Ramos (cell line): ENCODE measurements at regions not wholly inside any gene's neighbourhood (a gene's known extent, or its start where the extent isn't known, plus 50 kb on each side); places are given as distances from the start of the nearest gene placed in this dataset.

ENCODE experiments used
- in situ Hi-C: fragments of 300-500 bp; cut with MboI; formaldehyde crosslinking; loops from one replicate; pipeline ENCODE4 v1.14.3; 2022; ENCODE audit warnings: low sequenced_read_pairs; ENCODE audit not compliant: unreplicated experiment

- in situ Hi-C loops = no loop called here
These were observed 148.6 kb upstream of the PPP1R26 start for GRCh38 chr9:135330685-135331590.

GRCh38 chr9:135332516-135332915 lies 147.1 kb upstream of the PPP1R26 start:
- in situ Hi-C loops = no loop called here

GRCh38 chr9:135332979-135333748 lies 146.4 kb upstream of the PPP1R26 start:
- in situ Hi-C loops = no loop called here

- in situ Hi-C loops = no loop called here
These were observed 144.6 kb upstream of the PPP1R26 start for GRCh38 chr9:135334953-135335460.

GRCh38 chr9:135335691-135336181 lies 143.8 kb upstream of the PPP1R26 start:
- in situ Hi-C loops = no loop called here

GRCh38 chr9:135336722-135337527 lies 142.7 kb upstream of the PPP1R26 start:
- in situ Hi-C loops = no loop called here

- in situ Hi-C loops = no loop called here
These were observed 141.0 kb upstream of the PPP1R26 start for GRCh38 chr9:135338546-135338945.

GRCh38 chr9:135339378-135339973 lies 140.1 kb upstream of the PPP1R26 start:
- in situ Hi-C loops = no loop called here

- in situ Hi-C loops = loop anchor here (5.0 to 10.0 kb wide), 2 partner anchors 253 to 645 kb away; partner anchors contain the start of gene OLFM1
These were observed 139.4 kb upstream of the PPP1R26 start for GRCh38 chr9:135340143-135340655.

- in situ Hi-C loops = loop anchor here (5.0 to 10.0 kb wide), 2 partner anchors 254 to 646 kb away; partner anchors contain the start of gene OLFM1
These were observed 138.7 kb upstream of the PPP1R26 start for GRCh38 chr9:135340726-135341475.

GRCh38 chr9:135341612-135342169 lies 137.9 kb upstream of the PPP1R26 start:
- in situ Hi-C loops = loop anchor here (5.0 to 10.0 kb wide), 2 partner anchors 254 to 647 kb away; partner anchors contain the start of gene OLFM1

GRCh38 chr9:135342206-135343130 lies 137.1 kb upstream of the PPP1R26 start:
- in situ Hi-C loops = loop anchor here (5.0 to 10.0 kb wide), 2 partner anchors 255 to 648 kb away; partner anchors contain the start of gene OLFM1

GRCh38 chr9:135343136-135343535 lies 136.4 kb upstream of the PPP1R26 start:
- in situ Hi-C loops = loop anchor here (5.0 to 10.0 kb wide), 2 partner anchors 256 to 648 kb away; partner anchors contain the start of gene OLFM1

GRCh38 chr9:135343837-135344522 lies 135.6 kb upstream of the PPP1R26 start:
- in situ Hi-C loops = loop anchor here (5.0 to 10.0 kb wide), 2 partner anchors 257 to 649 kb away; partner anchors contain the start of gene OLFM1

GRCh38 chr9:135344523-135344901 lies 135.1 kb upstream of the PPP1R26 start:
- in situ Hi-C loops = loop anchor here (5.0 to 10.0 kb wide), 2 partner anchors 257 to 650 kb away; partner anchors contain the start of gene OLFM1

- in situ Hi-C loops = loop anchor here (5.0 to 10.0 kb wide), 2 partner anchors 258 to 650 kb away; partner anchors contain the start of gene OLFM1
These were observed 134.6 kb upstream of the PPP1R26 start for GRCh38 chr9:135344915-135345500.
